HFF-Myc (cell line): ENCODE measurements at regions not wholly inside any gene's neighbourhood (a gene's known extent, or its start where the extent isn't known, plus 50 kb on each side); places are given as distances from the start of the nearest gene placed in this dataset.
"Not testable (repeated sequence)": the region's sequence is repeated elsewhere in the genome, so short reads cannot be mapped to it uniquely, and the experiment has no call there.

ENCODE experiments used
- DNase-seq: peaks from one replicate; pipeline ENCODE4 v3.0.0-alpha.2; 2011; ENCODE audit warnings: low read depth; ENCODE audit errors: extremely low read depth
- H3K4me3 ChIP-seq: replicated peaks from 2 replicates; pipeline ENCODE4 v1.5.1; 2011; ENCODE audit warnings: low read depth, mild to moderate bottlenecking, control low read depth, low read length
- CTCF ChIP-seq: IDR thresholded peaks from 2 replicates; pipeline ENCODE4 v1.5.1; 2012; ENCODE audit warnings: mild to moderate bottlenecking, low read depth, low read length, control low read depth; ENCODE audit errors: missing control alignments

GRCh38 chr6:147678253-147678652, 169.8 kb downstream of the SAMD5 start:
- DNase-seq: no peak
- no peak for TF ChIP-seq CTCF
- H3K4me3 ChIP-seq: no peak overlapping the region

- no peak for DNase-seq
- H3K4me3 ChIP-seq: no peak overlapping the region
- no peak for TF ChIP-seq CTCF
Measured at GRCh38 chr6:147684906-147685305, 176.4 kb downstream of the SAMD5 start.

GRCh38 chr6:147689398-147689797, 180.9 kb downstream of the SAMD5 start:
- no peak for DNase-seq
- no peak for TF ChIP-seq CTCF
- H3K4me3 ChIP-seq: no peak overlapping the region

- H3K4me3 ChIP-seq: no peak overlapping the region
- TF ChIP-seq CTCF: no peak
- DNase-seq: no peak
Measured at GRCh38 chr6:147691446-147691845, 183.0 kb downstream of the SAMD5 start.

GRCh38 chr6:147693181-147693580, 184.7 kb downstream of the SAMD5 start:
- H3K4me3 ChIP-seq: no peak overlapping the region
- DNase-seq: no peak
- no peak for TF ChIP-seq CTCF

- not testable (repeated sequence) for H3K4me3 ChIP-seq, DNase-seq
Measured at GRCh38 chr6:147694556-147694955, 186.1 kb downstream of the SAMD5 start.

DNA sequence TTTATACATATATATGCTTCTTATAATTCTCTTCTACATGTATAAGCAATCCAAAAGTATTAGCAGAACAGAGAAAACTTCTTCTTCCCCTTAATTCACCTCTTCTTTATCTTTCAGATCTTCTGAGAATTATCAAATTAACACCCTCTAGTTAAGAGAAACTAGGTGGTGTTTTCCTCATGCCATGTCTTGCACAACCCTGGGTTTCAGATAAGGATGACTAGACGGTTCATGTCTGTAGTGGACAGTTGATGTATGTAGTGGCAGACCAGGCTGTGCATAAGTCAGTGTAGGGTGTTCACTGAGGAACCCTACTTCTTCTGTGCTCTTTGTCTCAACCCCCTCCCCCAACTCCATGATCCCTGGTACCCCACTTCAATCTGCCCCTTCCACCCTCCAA, 187.3 kb downstream of the SAMD5 start:
- TF ChIP-seq CTCF: no peak
- no peak overlapping the region for H3K4me3 ChIP-seq
- DNase-seq: no peak
